ENCODE measurements at regions not wholly inside any gene's neighbourhood (a gene's known extent, or its start where the extent isn't known, plus 50 kb on each side); places are given as distances from the start of the nearest gene placed in this dataset.

DNA sequence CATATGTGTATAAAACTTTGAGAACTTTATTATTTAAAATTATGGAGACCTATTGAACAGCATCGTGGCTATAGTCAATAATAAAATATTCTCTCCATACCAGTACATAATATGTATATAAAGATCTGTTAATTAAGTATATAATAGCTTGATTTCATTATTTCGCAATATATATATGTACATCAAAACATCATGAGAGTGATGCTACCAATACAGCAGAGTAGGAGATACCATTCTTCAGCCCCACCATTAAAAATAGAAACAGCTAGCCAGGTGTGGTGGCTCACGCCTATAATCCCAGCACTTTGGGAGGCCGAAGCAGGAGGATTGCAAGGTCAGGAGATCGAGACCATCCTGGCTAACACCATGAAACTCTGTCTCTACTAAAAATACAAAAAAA, 1755.3 kb upstream of the SPRY2 start:
- TF ChIP-seq, protein P1, sequence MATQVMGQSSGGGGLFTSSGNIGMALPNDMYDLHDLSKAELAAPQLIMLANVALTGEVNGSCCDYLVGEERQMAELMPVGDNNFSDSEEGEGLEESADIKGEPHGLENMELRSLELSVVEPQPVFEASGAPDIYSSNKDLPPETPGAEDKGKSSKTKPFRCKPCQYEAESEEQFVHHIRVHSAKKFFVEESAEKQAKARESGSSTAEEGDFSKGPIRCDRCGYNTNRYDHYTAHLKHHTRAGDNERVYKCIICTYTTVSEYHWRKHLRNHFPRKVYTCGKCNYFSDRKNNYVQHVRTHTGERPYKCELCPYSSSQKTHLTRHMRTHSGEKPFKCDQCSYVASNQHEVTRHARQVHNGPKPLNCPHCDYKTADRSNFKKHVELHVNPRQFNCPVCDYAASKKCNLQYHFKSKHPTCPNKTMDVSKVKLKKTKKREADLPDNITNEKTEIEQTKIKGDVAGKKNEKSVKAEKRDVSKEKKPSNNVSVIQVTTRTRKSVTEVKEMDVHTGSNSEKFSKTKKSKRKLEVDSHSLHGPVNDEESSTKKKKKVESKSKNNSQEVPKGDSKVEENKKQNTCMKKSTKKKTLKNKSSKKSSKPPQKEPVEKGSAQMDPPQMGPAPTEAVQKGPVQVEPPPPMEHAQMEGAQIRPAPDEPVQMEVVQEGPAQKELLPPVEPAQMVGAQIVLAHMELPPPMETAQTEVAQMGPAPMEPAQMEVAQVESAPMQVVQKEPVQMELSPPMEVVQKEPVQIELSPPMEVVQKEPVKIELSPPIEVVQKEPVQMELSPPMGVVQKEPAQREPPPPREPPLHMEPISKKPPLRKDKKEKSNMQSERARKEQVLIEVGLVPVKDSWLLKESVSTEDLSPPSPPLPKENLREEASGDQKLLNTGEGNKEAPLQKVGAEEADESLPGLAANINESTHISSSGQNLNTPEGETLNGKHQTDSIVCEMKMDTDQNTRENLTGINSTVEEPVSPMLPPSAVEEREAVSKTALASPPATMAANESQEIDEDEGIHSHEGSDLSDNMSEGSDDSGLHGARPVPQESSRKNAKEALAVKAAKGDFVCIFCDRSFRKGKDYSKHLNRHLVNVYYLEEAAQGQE (IDR thresholded peaks at IDR 0.05) = no peak
- TF ChIP-seq, protein P2, sequence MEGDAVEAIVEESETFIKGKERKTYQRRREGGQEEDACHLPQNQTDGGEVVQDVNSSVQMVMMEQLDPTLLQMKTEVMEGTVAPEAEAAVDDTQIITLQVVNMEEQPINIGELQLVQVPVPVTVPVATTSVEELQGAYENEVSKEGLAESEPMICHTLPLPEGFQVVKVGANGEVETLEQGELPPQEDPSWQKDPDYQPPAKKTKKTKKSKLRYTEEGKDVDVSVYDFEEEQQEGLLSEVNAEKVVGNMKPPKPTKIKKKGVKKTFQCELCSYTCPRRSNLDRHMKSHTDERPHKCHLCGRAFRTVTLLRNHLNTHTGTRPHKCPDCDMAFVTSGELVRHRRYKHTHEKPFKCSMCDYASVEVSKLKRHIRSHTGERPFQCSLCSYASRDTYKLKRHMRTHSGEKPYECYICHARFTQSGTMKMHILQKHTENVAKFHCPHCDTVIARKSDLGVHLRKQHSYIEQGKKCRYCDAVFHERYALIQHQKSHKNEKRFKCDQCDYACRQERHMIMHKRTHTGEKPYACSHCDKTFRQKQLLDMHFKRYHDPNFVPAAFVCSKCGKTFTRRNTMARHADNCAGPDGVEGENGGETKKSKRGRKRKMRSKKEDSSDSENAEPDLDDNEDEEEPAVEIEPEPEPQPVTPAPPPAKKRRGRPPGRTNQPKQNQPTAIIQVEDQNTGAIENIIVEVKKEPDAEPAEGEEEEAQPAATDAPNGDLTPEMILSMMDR (IDR thresholded peaks at IDR 0.05; ENCODE audit: low read depth, low read length, missing input control) = no peak
- no peak for TF ChIP-seq GABPA (IDR thresholded peaks at IDR 0.05 in 1 of 2, conservative IDR thresholded peaks at IDR 0.05 in 1 of 2)
- TF ChIP-seq, protein P3, sequence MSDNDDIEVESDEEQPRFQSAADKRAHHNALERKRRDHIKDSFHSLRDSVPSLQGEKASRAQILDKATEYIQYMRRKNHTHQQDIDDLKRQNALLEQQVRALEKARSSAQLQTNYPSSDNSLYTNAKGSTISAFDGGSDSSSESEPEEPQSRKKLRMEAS (IDR thresholded peaks at IDR 0.05) = no peak
- no peak for TF ChIP-seq JUND (IDR thresholded peaks at IDR 0.05)
- no peak for TF ChIP-seq SP1 (IDR thresholded peaks at IDR 0.05)
- TF ChIP-seq RXRA (IDR thresholded peaks at IDR 0.05) = no peak
- TF ChIP-seq RAD21 (IDR thresholded peaks at IDR 0.05) = no peak
- TF ChIP-seq EGR1 (IDR thresholded peaks at IDR 0.05; ENCODE audit: low read depth in 2 of 2) = no peak
- TF ChIP-seq TAF1 (conservative IDR thresholded peaks at IDR 0.05) = no peak
- TF ChIP-seq, protein P4, sequence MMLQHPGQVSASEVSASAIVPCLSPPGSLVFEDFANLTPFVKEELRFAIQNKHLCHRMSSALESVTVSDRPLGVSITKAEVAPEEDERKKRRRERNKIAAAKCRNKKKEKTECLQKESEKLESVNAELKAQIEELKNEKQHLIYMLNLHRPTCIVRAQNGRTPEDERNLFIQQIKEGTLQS (IDR thresholded peaks at IDR 0.05) = no peak
- TF ChIP-seq FOXA1 (IDR thresholded peaks at IDR 0.05) = no peak
- TF ChIP-seq NR2F2 (IDR thresholded peaks at IDR 0.05) = no peak
